GM19463 (cell line): ENCODE measurements at regions not wholly inside any gene's neighbourhood (a gene's known extent, or its start where the extent isn't known, plus 50 kb on each side); places are given as distances from the start of the nearest gene placed in this dataset.

Experiments
- ATAC-seq: cut with Tn5 transposase; IDR thresholded peaks from one replicate; pipeline ENCODE4 v1.9.1; 2021; ENCODE audit warnings: mild to moderate bottlenecking, moderate library complexity; ENCODE audit not compliant: unreplicated experiment

DNA sequence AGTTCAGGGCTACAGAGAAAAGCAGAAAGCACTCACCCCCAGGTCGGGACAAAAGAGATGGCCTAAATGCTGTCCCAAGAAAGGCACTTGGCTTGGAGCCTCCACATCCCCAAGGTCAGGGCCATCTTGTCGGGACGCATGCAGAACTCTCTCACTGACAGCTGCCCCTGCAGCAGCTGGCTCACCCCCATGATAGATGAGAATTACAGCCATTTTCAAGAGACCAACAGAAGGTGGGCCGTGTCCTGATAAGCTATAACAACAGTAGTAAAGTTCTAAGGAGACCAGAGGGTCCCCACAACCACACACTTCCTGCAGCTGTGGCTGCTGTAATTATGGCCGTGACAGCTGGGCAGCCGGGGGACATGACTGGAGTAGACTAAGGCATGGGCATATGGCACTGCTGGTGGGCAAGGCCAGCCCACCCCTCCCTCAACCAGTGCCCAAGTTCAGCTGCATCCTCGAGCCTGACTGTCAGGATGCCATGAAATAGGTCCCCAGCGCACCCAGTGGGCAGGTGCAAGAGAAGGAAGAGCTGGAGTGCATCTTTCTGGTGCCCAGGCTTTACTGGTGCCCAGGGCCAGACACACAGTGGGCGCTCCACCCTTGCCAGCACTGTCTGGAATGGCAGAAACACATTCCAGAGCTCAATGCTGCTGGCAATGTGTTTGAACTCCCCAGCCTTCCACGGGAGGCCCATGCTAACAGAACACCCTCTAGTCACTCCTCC lies 436.7 kb upstream of the ZNF507 start:
- no peak for ATAC-seq

DNA sequence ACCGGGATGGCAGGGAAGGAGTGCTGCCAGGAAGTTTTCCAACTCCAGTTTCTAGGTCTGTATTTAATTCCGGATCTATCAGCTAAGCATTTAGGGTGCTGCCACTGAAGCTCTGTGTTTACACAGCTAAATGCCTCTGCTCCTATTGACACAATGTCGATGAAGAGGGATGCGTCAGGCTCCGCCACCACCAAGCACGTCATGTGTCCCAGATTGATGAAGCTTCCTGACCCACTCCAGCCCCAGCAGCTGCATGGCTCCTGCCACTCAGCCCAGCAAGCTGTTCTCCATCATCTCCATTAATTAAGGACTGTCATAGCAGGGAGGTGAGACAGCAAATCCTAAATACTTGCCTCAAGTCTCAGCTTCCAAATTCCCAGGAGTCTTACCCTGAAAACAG lies 435.2 kb upstream of the ZNF507 start:
- ATAC-seq = no peak

- no peak for ATAC-seq
These were observed 433.8 kb upstream of the ZNF507 start for GRCh38 chr19:31911577-31911976.

DNA sequence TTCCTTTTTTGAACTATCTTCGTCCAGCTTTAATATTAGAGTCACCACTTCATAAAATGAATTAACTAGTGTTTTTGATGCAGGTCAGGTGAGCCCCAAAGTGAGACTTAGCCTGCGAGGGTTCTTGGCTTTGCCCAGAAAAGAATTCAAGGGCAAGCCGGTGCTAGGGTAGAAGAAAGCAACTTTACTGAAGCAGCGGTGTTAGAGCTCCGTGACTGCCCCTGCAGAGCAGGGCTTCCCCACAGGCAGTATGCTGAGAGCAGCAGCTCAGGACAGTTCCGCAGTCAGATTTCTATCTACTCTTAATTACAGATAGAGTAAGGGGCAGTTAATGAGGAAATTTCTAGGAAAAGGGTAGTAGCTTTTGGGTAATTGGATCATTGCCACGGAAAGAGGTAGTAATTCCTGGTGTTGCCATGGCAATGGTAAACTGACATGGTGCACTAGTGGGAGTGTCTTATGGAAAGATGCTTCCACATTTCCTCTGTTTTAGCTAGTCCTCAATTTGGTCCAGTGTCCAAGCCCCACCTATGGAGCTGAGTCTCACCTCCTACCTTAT lies 432.2 kb upstream of the ZNF507 start:
- no peak for ATAC-seq

GRCh38 chr19:31930401-31930800 lies 415.0 kb upstream of the ZNF507 start:
- no peak for ATAC-seq

DNA sequence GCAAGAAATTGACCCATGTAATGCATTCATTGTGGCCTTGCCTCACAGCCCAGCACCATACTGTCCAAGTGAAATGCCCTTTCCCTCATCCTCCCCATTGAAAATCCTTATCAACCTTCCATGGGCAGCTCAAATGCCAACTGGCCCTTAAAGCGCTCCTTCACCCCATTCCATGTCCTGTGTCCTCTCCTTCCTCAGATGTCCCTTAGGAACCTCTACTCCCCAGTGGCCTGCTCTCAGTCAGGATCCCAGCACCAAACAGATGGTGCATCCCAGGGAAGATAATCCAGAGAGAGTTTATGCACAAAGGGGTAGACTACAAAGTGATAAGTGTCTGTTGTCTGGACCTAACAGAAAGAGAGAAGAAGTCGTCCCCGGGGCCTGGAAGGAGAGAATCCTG lies 407.4 kb upstream of the ZNF507 start:
- no peak for ATAC-seq

DNA sequence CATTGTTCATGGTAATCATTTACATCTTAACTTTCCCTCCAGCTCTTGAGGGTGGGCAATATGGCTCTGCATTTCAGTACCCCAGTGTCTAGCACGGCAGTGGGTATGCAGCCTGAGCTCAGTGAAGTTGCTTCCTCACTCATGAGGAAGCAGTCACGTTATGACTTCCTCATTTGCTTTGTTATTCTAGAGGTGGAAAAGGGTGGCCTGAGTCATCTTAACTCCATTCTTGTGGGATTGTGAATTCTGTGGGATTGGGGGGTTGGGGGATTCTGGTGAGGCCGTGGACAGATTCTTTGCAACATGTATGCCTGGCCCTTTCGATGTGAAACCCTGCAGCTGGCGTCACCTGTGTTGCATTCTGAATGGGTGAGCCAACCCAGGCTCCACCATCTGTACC lies 406.7 kb upstream of the ZNF507 start:
- no peak for ATAC-seq

GRCh38 chr19:31940396-31940795 lies 405.0 kb upstream of the ZNF507 start:
- ATAC-seq = no peak

GRCh38 chr19:31943191-31943661 lies 402.2 kb upstream of the ZNF507 start:
- no peak for ATAC-seq

GRCh38 chr19:31943778-31944177 lies 401.6 kb upstream of the ZNF507 start:
- ATAC-seq = no peak

DNA sequence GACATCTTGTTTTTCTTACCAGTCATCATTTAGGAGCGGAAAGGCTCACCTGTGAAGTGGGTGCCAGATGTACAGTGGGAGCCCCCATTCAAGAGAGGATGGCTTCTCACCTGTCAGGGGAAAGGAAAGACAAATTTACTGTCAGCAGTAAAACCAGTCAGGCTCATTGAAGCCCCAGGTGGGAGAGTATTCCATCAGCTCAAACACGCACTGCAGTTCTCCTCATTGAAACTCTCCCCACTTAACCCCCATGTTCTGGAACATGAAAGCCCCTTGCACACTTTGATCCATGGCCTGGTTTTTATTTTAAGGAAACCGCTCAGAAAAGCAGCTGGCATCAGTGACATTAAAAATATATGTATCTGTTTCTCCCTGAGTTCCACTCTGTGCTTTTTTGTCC lies 401.1 kb upstream of the ZNF507 start:
- ATAC-seq = no peak

GRCh38 chr19:31946491-31946890 lies 398.9 kb upstream of the ZNF507 start:
- ATAC-seq = no peak

DNA sequence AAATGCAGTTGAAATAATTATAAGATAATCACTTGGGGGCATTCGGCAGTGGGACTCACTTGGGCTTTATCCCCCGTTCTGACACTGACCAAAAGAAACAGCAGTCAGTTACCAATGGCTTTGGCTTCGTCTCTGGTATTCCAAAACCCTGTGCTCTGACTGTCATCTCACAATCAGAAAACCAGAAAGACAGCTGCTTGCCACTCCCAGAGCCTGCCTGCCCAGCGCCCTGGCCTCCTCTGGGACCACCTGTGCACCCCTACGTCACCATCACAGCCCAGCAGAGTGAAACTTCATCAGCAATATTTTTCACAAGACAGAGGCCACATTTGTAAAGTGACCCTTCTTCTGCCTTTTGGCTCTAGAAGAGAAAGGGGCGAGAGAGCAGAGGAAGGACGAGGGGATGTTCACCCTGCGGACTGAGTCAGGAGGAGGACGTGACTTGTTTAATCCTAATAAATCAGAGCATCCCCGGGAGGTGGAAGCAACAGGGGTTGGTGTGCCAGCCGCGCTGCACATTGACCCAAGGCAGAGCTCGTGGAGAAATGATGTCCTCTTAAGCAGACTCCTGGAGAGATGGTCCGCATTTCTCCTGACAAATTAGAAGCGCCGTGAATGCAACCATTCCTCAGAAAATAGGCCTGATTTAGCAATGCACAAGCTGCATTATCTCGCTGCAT lies 397.8 kb upstream of the ZNF507 start:
- ATAC-seq = no peak

- ATAC-seq = no peak
These were observed 392.7 kb upstream of the ZNF507 start for GRCh38 chr19:31952693-31953092.

DNA sequence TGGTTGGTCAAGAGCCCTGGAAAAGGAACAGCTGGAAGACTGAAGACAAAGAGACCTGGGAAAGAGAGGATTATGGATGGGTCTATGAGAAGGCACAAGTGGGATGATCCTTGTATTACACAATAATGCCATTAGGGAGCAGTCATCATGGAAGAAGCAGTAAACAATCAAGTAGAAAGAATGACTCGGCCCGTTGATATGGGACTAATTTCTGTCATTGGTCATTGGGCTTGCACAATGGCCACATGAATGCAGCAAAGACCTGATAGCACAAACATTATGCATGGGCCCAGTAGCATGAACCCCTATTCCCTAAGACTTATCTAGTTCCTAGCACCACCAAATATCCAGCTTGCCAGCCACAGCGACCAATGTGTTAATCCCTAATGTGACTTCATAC lies 390.3 kb upstream of the ZNF507 start:
- no peak for ATAC-seq

- ATAC-seq = no peak
These were observed 389.5 kb upstream of the ZNF507 start for GRCh38 chr19:31955884-31956283.

DNA sequence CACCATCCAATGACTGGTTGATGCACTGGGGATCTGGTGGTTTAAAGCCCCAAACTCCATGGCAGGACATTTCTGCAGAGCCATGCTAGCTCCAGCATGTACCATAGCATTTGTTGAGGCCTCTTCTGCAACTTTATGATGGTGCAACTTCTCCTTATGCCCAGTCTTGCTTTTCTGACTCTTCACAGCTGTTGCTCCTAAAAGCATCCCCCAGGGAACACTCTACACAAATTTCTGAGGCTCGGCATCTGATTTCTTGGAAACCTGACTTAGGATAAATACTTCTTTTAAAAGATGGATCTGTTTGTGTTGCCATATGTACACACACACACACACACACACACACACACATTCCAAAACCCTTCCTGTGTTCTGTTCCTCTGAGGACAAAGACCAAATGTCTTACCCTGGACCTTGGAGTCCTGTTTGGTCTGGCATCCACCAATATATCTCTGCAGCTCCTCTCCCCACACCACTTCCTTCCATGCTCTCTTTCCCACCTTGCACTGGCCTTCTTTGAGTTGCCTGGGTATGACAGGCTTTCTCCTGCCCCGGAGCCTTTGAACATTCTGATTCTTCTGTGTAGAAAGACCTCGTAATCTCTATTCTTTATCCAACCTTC lies 388.5 kb upstream of the ZNF507 start:
- ATAC-seq = no peak

DNA sequence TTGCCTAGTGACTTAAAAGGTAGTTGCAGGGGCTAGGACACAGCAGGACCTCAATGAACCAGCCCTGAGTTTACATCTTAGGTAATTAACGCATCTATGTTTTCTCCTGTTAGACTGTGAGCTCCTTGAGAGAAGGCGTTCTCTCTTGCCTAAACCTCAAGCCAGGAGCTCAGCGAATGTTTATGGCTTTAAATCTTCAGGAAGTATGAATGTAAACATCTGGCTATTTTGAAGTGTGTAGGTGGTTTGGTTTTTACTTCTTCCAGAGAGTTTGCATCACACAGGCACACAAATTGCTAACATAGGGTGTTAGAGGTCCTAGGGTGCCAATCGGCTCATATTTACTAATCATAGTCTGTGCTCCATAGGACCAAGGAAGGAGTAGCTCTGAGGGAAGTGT lies 387.7 kb upstream of the ZNF507 start:
- ATAC-seq = no peak

- no peak for ATAC-seq
These were observed 385.8 kb upstream of the ZNF507 start for GRCh38 chr19:31959527-31960018.

DNA sequence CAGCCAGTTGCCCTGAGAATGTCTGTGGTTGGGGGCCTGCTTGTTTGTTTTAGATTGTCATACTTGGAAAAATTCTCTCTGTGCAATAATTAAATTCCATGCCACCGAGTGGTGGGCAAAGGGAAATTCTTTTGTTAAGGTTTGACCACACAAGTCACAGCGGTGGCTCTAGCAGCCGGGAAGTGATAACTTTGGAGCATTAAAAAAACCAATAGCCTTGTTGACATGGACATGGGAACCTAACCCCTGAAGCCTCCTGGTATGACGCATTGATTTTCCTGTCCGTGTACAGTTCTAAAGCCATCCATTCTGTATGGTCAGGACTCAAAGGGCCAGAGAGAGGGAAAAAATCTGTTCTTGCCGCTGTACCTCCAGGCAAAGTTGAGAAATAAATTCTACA lies 384.9 kb upstream of the ZNF507 start:
- no peak for ATAC-seq

DNA sequence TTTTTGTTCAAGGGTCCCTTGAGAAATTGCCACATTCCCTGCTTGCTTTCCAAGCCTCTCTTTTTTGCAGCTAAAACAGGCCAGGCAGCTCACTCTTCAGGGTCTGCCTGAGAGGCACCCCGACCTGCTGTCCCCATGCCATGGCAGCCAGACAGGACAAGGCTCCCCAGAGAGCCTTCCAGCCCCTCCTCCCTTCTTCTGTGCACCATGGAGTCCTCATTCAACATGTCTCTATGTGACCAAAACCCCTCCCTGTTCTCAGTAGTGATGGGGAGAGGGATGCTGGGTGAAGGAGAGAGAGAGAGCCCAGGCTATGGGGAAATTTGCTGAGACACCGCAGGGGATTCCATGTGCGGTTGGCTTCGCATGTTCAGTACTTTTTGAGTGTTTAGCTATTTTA lies 384.2 kb upstream of the ZNF507 start:
- no peak for ATAC-seq

DNA sequence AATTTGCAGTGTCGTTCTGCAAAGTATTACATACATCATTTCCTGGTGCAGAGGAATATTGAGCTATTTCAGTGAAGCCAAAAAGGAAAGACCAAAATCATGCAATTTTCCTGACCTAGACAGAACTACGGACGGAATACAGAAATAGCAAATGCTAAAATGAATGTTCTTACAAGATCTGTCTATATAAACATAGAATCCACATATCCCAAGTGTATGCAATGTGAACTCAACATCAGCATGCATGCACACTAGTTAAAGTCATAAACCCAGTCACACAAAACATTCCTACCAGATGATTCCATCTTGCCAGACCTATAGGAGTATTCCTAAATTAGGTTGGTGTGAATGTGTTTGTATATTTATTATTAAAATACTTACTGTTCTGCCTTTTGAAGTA lies 383.7 kb upstream of the ZNF507 start:
- ATAC-seq = no peak
